ENCODE measurements at regions not wholly inside any gene's neighbourhood (a gene's known extent, or its start where the extent isn't known, plus 50 kb on each side); places are given as distances from the start of the nearest gene placed in this dataset.
"Not testable (repeated sequence)": the region's sequence is repeated elsewhere in the genome, so short reads cannot be mapped to it uniquely, and the experiment has no call there.

GRCh38 chr7:57524197-57524596, 74.2 kb downstream of the ZNF716 start:
- DNase-seq = not testable (repeated sequence)

GRCh38 chr7:57529931-57530330, 80.0 kb downstream of the ZNF716 start:
- no peak for DNase-seq

DNA sequence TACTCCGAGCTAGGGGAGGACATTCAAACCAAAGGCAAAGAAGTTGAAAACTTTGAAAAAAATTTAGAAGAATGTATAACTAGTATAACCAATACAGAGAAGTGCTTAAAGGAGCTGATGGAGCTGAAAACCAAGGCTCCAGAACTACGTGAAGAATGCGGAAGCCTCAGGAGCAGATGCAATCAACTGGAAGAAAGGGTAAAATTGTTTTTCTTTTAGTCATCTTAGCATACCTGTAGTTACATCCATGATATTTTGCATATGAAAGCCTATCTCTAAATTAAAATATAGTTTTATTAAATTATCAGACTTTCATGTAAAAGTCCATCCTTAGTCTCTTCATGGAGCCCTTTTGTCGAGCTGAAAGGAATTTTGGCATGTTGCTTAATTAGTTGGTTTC, 90.7 kb downstream of the ZNF716 start:
- DNase-seq = not testable (repeated sequence)

- DNase-seq = peak in 3 of 56 donors; percentile 7 to 10 (median 10)
Measured at GRCh38 chr7:57542331-57542730, 92.4 kb downstream of the ZNF716 start.

DNA sequence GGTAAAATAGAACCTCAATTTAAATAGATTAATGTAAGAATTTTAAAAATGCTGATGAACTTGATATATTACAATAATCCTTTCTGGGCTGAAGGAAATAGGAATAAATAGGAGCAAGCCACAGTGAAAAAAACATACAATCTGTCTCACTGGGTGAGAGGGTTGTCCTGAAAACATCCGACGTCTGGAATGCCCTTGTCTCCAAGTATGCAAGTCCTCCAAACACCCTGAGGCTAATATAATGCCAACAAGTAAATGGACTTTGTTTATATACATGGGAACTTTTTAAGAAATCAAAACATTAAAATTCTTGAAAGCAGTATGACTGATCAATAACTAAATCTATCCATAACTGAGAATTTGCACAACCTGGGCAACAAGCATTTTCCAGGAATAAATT, 97.4 kb downstream of the ZNF716 start:
- DNase-seq = not testable (repeated sequence)

DNA sequence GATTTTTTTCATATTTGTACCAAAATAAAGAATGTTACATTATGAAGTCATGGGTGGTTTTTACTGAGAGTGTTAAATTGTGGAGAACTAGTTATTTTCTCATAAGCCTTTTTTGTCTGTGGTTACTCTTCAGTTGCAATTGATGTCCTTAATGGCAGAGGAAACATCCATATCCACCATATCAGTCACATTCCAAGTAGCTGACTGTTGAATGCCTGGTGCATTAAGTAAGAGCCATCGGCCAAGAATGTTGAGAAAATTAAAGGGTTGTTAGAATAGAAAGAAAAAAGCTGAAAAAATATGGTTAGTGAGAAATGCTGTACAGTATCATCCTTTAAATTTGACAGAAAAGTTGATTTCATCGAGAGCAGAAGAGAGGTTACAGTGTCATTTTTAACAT, 100.0 kb downstream of the ZNF716 start:
- not testable (repeated sequence) for DNase-seq

GRCh38 chr7:57555687-57556086, 105.7 kb downstream of the ZNF716 start:
- DNase-seq = not testable (repeated sequence)

DNA sequence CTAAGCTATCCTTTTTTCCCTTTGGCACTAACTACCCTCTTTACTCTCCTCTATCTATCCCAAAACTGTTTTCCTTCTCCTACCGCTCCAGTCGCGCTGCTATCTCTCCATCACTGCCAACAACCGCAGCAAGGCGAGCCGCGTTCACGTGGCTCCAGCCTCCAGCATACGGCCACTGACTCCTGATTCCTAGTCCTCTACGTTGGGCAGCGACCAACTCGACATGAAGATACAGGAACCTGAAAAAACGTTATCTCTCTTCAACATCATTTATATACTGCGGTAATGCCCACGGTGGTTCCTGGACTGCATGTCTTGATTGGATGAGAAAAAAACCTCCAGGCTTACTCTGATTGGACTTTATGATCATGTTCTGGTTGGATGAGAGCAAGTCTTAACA, 129.5 kb downstream of the ZNF716 start:
- no peak for DNase-seq
